ENCODE measurements at regions not wholly inside any gene's neighbourhood (a gene's known extent, or its start where the extent isn't known, plus 50 kb on each side); places are given as distances from the start of the nearest gene placed in this dataset.
"Not testable (repeated sequence)": the region's sequence is repeated elsewhere in the genome, so short reads cannot be mapped to it uniquely, and the experiment has no call there.

DNA sequence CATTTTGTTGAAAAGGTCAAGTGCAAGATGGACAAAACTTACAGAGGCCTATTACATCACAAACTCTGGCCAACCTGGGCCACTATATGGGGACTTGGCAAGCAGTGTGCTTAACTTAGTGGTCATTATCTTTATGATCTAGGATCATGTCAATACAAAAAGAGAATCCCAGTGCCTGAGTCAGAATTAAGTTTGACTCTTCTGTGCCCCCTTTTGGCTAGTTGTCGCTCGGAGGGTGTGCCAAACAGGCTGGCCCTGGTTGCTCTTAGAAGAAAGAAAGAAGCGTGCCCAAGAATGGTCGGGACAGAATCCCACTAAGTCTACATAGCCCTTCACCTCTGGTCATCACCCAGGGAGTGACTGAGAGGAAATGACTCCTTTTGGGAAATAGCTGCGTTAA lies 100.1 kb downstream of the EIF4E start:
- no peak overlapping the region for H3K4me3 ChIP-seq
- no peaks in the 10 kb centered on the region for H3K4me1 ChIP-seq (replicated peaks in 1 of 2)
- peak in 1 of 8 experiments; percentile 29 for ATAC-seq (replicated peaks in 6 of 8)
- 45 to 100% (median 68%) methylated on average over 1 to 4 of the region's 5 CpGs; no CpG with 5 or more reads in 4 of the 10 experiments for WGBS, 10 experiments
- in situ Hi-C loops (cut with MboI; ENCODE audit: low pct_unique_long_range_greater_than_20kb in 2 of 9, low sequenced_read_pairs in 9 of 9, unreplicated experiment in 9 of 9) = no loop called here
- no peak overlapping the region for H3K27ac ChIP-seq

DNA sequence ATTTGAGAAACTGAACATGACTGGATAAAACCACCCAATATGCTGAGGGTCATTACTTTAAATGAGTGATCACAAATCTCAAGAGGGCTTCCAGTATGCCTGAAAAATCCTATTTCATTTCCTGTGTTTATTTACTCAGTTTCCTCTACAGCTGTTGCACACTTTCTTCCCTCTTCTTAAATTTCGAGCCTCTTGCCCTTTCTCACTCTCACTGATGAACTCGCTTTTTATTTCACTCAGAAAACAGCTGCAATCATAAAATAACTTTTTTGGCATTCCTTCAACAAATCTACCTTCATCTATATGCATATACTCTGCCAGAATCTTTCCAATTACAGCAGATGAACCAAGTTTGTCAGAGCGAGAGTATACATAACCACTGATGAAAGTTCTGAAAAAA lies 101.3 kb downstream of the EIF4E start:
- ATAC-seq (replicated peaks in 6 of 8) = no peak
- no peak overlapping the region for H3K4me3 ChIP-seq
- in situ Hi-C loops (cut with MboI; ENCODE audit: low pct_unique_long_range_greater_than_20kb in 2 of 9, low sequenced_read_pairs in 9 of 9, unreplicated experiment in 9 of 9) = no loop called here
- WGBS, 10 experiments = 23 to 94% (median 72%) methylated on average over 1 to 3 of the region's 3 CpGs
- no peak overlapping the region for H3K27ac ChIP-seq
- H3K4me1 ChIP-seq (replicated peaks in 1 of 2) = no peaks in the 10 kb centered on the region

DNA sequence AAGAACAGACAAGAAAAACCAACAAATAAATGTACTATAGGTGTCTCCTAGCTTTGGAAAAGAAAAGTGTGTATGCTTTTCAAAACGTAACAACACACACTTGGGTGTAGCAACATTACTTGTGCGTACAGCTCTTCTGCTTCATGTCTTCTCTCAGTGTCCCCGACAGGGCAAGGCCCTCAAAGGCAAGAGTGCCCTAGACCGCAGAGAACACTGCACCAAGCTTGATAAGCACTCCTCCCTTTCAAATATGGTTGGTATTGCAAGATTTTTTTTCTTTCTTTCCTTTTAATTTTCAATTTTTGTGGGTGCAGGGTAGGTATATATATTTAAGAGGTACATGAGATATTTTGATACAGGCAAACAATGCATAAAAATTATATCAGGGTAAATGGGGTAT lies 106.8 kb downstream of the EIF4E start:
- no peak for ATAC-seq (replicated peaks in 6 of 8)
- in situ Hi-C loops (cut with MboI; ENCODE audit: low pct_unique_long_range_greater_than_20kb in 2 of 9, low sequenced_read_pairs in 9 of 9, unreplicated experiment in 9 of 9) = no loop called here
- WGBS, 10 experiments = 18 to 100% (median 83%) methylated on average over 2 to 4 of the region's 4 CpGs; no CpG with 5 or more reads in 2 of the 10 experiments
- Histone ChIP-seq H3K27ac (no peak overlapping the region), H3K4me3 (no peak overlapping the region), H3K4me1 (replicated peaks in 1 of 2) (no peaks in the 10 kb centered on the region)

- WGBS, 10 experiments = 0 to 83% (median 63%) methylated on average over 1 of the region's 1 CpG; no CpG with 5 or more reads in 7 of the 10 experiments
- H3K27ac ChIP-seq; ATAC-seq (replicated peaks in 6 of 8); in situ Hi-C loops (cut with MboI; ENCODE audit: low pct_unique_long_range_greater_than_20kb in 2 of 9, low sequenced_read_pairs in 9 of 9, unreplicated experiment in 9 of 9); H3K4me3 ChIP-seq; H3K4me1 ChIP-seq (replicated peaks in 1 of 2): not testable (repeated sequence)
These were observed 110.8 kb downstream of the EIF4E start for GRCh38 chr4:98818116-98818515.

GRCh38 chr4:98816816-98817215 lies 112.1 kb downstream of the EIF4E start:
- no peak for ATAC-seq (replicated peaks in 6 of 8)
- WGBS, 10 experiments = 0 to 88% (median 47%) methylated on average over 1 of the region's 1 CpG; no CpG with 5 or more reads in 2 of the 10 experiments
- Histone ChIP-seq H3K27ac (no peak overlapping the region), H3K4me1 (replicated peaks in 1 of 2) (no peaks in the 10 kb centered on the region), H3K4me3 (no peak overlapping the region)
- in situ Hi-C loops (cut with MboI; ENCODE audit: low pct_unique_long_range_greater_than_20kb in 2 of 9, low sequenced_read_pairs in 9 of 9, unreplicated experiment in 9 of 9) = no loop called here

GRCh38 chr4:98816386-98816785 lies 112.5 kb downstream of the EIF4E start:
- Histone ChIP-seq H3K4me1 (replicated peaks in 1 of 2) (no peaks in the 10 kb centered on the region), H3K4me3 (no peak overlapping the region), H3K27ac (no peak overlapping the region)
- ATAC-seq (replicated peaks in 6 of 8) = no peak
- in situ Hi-C loops (cut with MboI; ENCODE audit: low pct_unique_long_range_greater_than_20kb in 2 of 9, low sequenced_read_pairs in 9 of 9, unreplicated experiment in 9 of 9) = no loop called here

DNA sequence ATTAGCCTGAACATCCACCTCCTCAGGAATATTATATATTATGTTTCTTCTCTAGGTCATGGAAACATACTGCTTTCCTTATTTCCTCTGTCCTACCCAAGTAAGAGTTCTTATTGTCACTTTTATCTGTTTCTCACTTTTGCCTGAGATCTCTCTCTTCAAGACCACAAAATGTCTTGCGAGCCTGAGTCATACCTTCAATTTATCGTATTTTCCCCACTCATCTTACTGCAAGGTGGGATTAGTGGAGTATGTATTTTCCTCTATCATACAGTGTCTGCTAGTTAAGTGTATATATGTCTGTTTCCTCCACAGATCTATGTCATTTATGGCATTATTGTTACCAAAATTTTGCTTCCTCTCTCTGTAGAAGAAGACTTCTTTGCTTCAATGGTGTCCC lies 124.5 kb downstream of the EIF4E start:
- in situ Hi-C loops (cut with MboI; ENCODE audit: low pct_unique_long_range_greater_than_20kb in 2 of 9, low sequenced_read_pairs in 9 of 9, unreplicated experiment in 9 of 9) = no loop called here
- no peak overlapping the region for H3K27ac ChIP-seq
- no peak overlapping the region for H3K4me3 ChIP-seq
- ATAC-seq (replicated peaks in 6 of 8) = no peak
- H3K4me1 ChIP-seq (replicated peaks in 1 of 2) = peaks cover 6 to 10% of the 10 kb centered on the region in 2 donors
- 40 to 100% (median 82%) methylated on average over 1 to 2 of the region's 2 CpGs; no CpG with 5 or more reads in 2 of the 10 experiments for WGBS, 10 experiments

DNA sequence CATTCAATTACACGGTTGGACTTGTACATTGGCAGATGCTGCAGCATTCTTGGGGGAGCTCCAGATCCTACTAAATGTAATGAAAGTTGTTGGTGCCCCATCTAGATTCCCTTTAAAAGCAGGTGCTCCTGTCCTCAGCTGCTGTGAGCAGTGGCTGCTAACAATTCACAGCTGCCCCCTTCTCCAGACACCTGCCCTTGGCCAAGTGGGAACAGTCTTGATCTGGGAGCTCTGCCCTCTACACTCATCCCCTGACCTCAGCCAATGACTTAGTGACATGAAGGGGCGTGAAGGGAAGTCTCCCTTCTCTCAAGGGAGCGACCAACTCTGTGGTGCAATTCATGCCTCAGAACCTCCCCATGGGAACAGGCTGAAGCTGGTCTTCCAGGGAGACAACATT lies 125.7 kb downstream of the EIF4E start:
- Histone ChIP-seq H3K4me3 (no peak overlapping the region), H3K4me1 (replicated peaks in 1 of 2) (peaks cover 6 to 10% of the 10 kb centered on the region in 2 donors), H3K27ac (no peak overlapping the region)
- 0 to 80% (median 60%) methylated on average over 1 to 3 of the region's 3 CpGs; no CpG with 5 or more reads in 3 of the 10 experiments for WGBS, 10 experiments
- in situ Hi-C loops (cut with MboI; ENCODE audit: low pct_unique_long_range_greater_than_20kb in 2 of 9, low sequenced_read_pairs in 9 of 9, unreplicated experiment in 9 of 9) = no loop called here
- ATAC-seq (replicated peaks in 6 of 8) = peak in 7 of 8 experiments; percentile 16 to 57 (median 39)

GRCh38 chr4:98802770-98803198 lies 126.1 kb downstream of the EIF4E start:
- peaks cover 6 to 10% of the 10 kb centered on the region in 2 donors for H3K4me1 ChIP-seq (replicated peaks in 1 of 2)
- WGBS, 10 experiments = 0 to 57% (median 8%) methylated on average over 1 of the region's 1 CpG; no CpG with 5 or more reads in 6 of the 10 experiments
- ATAC-seq (replicated peaks in 6 of 8) = peak in 7 of 8 experiments; percentile 47 to 87 (median 77)
- no peak overlapping the region for H3K27ac ChIP-seq
- in situ Hi-C loops (cut with MboI; ENCODE audit: low pct_unique_long_range_greater_than_20kb in 2 of 9, low sequenced_read_pairs in 9 of 9, unreplicated experiment in 9 of 9) = no loop called here
- H3K4me3 ChIP-seq = no peak overlapping the region

- no peak overlapping the region for H3K27ac ChIP-seq
- peak in 1 of 8 experiments; percentile 21 for ATAC-seq (replicated peaks in 6 of 8)
- WGBS, 10 experiments = 40 to 100% (median 75%) methylated on average over 1 to 5 of the region's 6 CpGs; no CpG with 5 or more reads in 4 of the 10 experiments
- no peak overlapping the region for H3K4me3 ChIP-seq
- peaks cover 6 to 10% of the 10 kb centered on the region in 2 donors for H3K4me1 ChIP-seq (replicated peaks in 1 of 2)
- in situ Hi-C loops (cut with MboI; ENCODE audit: low pct_unique_long_range_greater_than_20kb in 2 of 9, low sequenced_read_pairs in 9 of 9, unreplicated experiment in 9 of 9) = no loop called here
These were observed 127.6 kb downstream of the EIF4E start for GRCh38 chr4:98801259-98801725.

DNA sequence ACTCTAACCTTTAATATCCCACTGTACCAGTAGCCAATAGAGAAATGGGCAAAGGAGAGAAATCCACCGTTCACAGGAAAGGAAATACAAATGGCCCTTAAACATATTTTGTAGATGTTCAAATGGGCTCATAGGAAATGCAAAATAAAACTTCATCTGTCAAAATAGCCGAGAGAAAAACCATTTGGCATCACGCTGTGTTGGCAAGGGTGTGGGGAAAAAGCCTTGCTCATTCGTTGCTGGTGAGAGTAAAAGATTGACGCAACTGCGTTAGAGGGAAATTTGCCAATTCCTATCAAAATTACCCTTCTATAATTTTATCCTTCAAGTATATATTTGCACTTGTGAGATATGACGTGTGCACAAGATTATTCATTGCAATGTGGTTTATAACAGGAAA lies 131.9 kb downstream of the EIF4E start:
- ATAC-seq (replicated peaks in 6 of 8) = no peak
- 28 to 100% (median 91%) methylated on average over 1 to 7 of the region's 7 CpGs for WGBS, 10 experiments
- no peak overlapping the region for H3K4me3 ChIP-seq
- H3K4me1 ChIP-seq (replicated peaks in 1 of 2) = no peaks in the 10 kb centered on the region
- no peak overlapping the region for H3K27ac ChIP-seq
- in situ Hi-C loops (cut with MboI; ENCODE audit: low pct_unique_long_range_greater_than_20kb in 2 of 9, low sequenced_read_pairs in 9 of 9, unreplicated experiment in 9 of 9) = no loop called here

GRCh38 chr4:98794565-98795205 lies 134.2 kb downstream of the EIF4E start:
- Histone ChIP-seq H3K4me1 (replicated peaks in 1 of 2) (no peaks in the 10 kb centered on the region), H3K27ac (no peak overlapping the region), H3K4me3 (no peak overlapping the region)
- in situ Hi-C loops (cut with MboI; ENCODE audit: low pct_unique_long_range_greater_than_20kb in 2 of 9, low sequenced_read_pairs in 9 of 9, unreplicated experiment in 9 of 9) = no loop called here
- ATAC-seq (replicated peaks in 6 of 8) = no peak
- WGBS, 10 experiments = 50 to 100% (median 81%) methylated on average over 1 to 3 of the region's 3 CpGs; no CpG with 5 or more reads in 2 of the 10 experiments

DNA sequence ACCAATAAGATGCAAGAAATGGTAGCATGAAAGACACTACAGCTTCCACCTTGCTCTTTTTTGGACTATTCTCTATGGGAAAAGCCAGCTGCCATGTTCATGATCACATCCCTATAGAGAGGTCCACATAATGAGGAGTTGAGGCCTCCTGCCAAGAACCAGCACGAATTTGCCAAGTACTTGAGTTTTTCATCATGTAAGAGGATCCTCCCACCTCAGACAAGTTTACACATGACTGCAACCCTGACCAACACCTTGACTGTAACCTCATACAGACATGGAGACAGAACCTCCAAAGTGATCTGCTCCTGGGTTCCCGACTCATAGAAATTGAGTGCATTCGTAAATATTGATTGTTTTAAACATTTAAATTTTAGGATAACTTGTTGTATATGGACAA lies 135.2 kb upstream of the TSPAN5 start:
- in situ Hi-C loops (cut with MboI; ENCODE audit: low pct_unique_long_range_greater_than_20kb in 2 of 9, low sequenced_read_pairs in 9 of 9, unreplicated experiment in 9 of 9) = no loop called here
- Histone ChIP-seq H3K4me1 (replicated peaks in 1 of 2) (no peaks in the 10 kb centered on the region), H3K27ac (no peak overlapping the region), H3K4me3 (no peak overlapping the region)
- ATAC-seq (replicated peaks in 6 of 8) = no peak
- 79 to 94% (median 87%) methylated on average over 1 to 3 of the region's 3 CpGs; no CpG with 5 or more reads in 2 of the 10 experiments for WGBS, 10 experiments

DNA sequence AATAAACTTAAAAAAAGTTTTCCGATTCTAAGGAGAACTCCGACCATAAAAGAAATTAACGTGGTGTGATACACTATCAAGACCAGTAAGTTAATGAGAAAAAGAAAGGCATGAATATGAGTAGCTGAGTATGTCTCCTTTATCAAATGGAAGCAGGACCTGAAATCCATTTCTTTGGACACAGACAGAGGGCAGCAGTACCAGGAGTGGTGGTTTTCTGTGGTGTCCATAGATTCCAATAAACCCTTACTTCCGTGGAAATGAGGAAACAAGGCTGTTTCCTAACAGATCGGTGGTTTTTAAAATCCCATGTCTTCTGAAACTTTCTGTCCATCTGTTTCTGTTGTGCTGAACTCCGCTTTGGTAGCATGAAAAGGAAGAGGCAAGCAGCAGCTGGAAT lies 128.5 kb upstream of the TSPAN5 start:
- H3K4me1 ChIP-seq (replicated peaks in 1 of 2) = no peaks in the 10 kb centered on the region
- 37 to 96% (median 73%) methylated on average over 2 to 6 of the region's 6 CpGs for WGBS, 10 experiments
- in situ Hi-C loops (cut with MboI; ENCODE audit: low pct_unique_long_range_greater_than_20kb in 2 of 9, low sequenced_read_pairs in 9 of 9, unreplicated experiment in 9 of 9) = no loop called here
- no peak for ATAC-seq (replicated peaks in 6 of 8)
- no peak overlapping the region for H3K4me3 ChIP-seq
- H3K27ac ChIP-seq = no peak overlapping the region
